PC-9 (cell line): ENCODE measurements at regions not wholly inside any gene's neighbourhood (a gene's known extent, or its start where the extent isn't known, plus 50 kb on each side); places are given as distances from the start of the nearest gene placed in this dataset.

Source experiments
- EZH2 ChIP-seq: fragments of 200-600 bp; sonication (generic); IDR thresholded peaks from 2 replicates; pipeline ENCODE4 v1.8.0; 2017; ENCODE audit warnings: antibody characterized with exemption, low read depth
- TF ChIP-seq, protein P1 (sequence below): fragments of 200-600 bp; sonication (generic); conservative IDR thresholded peaks from 2 replicates; pipeline ENCODE4 v1.6.1; 2017; ENCODE audit warnings: mixed run types, antibody characterized with exemption, mild to moderate bottlenecking, moderate library complexity

DNA sequence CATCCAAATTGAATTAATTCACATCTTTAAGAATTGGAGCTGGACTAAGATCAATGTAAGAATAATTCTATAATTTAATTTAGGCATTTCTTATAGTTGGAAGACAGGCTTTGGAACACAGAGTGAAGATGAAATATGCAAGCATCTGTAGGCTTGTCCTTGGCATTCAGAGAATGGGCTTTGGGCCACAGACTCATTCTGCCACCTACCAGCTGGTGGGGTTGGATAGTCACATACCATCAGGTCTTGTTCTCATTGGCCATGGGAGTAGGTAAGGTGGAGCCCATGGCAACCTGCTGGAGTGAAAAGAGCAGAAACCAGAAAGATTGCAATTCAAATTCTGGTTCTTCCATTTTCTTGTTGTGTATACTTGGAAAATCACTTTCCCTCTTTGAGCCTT is 300.3 kb downstream of the CYRIA start:
- TF ChIP-seq, protein P1, sequence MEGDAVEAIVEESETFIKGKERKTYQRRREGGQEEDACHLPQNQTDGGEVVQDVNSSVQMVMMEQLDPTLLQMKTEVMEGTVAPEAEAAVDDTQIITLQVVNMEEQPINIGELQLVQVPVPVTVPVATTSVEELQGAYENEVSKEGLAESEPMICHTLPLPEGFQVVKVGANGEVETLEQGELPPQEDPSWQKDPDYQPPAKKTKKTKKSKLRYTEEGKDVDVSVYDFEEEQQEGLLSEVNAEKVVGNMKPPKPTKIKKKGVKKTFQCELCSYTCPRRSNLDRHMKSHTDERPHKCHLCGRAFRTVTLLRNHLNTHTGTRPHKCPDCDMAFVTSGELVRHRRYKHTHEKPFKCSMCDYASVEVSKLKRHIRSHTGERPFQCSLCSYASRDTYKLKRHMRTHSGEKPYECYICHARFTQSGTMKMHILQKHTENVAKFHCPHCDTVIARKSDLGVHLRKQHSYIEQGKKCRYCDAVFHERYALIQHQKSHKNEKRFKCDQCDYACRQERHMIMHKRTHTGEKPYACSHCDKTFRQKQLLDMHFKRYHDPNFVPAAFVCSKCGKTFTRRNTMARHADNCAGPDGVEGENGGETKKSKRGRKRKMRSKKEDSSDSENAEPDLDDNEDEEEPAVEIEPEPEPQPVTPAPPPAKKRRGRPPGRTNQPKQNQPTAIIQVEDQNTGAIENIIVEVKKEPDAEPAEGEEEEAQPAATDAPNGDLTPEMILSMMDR = no peak
- TF ChIP-seq EZH2 = no peak
